NCI-H526 treated with DMSO at 0.1 percent for 48 hours (cell line): ENCODE measurements at regions not wholly inside any gene's neighbourhood (a gene's known extent, or its start where the extent isn't known, plus 50 kb on each side); places are given as distances from the start of the nearest gene placed in this dataset.

Experiments
- DNase-seq: peaks from one replicate; lab custom pipeline; 2025; lab: John Stamatoyannopoulos, UW

- no peak for DNase-seq
Measured at GRCh38 chr2:74036010-74036409, 51.3 kb downstream of the TET3 start.

GRCh38 chr2:74036450-74037195, 51.9 kb downstream of the TET3 start:
- DNase-seq, result no peak

- DNase-seq, result no peak
Measured at GRCh38 chr2:74037379-74037860, 52.7 kb downstream of the TET3 start.

GRCh38 chr2:74039611-74040010, 54.9 kb downstream of the TET3 start:
- DNase-seq, result no peak

- no peak for DNase-seq
Measured at GRCh38 chr2:74041182-74041581, 56.5 kb downstream of the TET3 start.

GRCh38 chr2:74041726-74042125, 57.0 kb downstream of the TET3 start:
- DNase-seq, result no peak

GRCh38 chr2:74042606-74043005, 57.9 kb downstream of the TET3 start:
- DNase-seq, result no peak

- DNase-seq, result no peak
Measured at GRCh38 chr2:74043345-74044329, 58.9 kb downstream of the TET3 start.

- no peak for DNase-seq
Measured at GRCh38 chr2:74044999-74045398, 60.3 kb downstream of the TET3 start.

- no peak for DNase-seq
Measured at GRCh38 chr2:74045454-74045853, 60.7 kb downstream of the TET3 start.

GRCh38 chr2:74046441-74046840, 61.7 kb downstream of the TET3 start:
- no peak for DNase-seq

- no peak for DNase-seq
Measured at GRCh38 chr2:74047152-74047551, 62.4 kb downstream of the TET3 start.

- no peak for DNase-seq
Measured at GRCh38 chr2:74048147-74048546, 63.4 kb downstream of the TET3 start.

GRCh38 chr2:74048843-74049519, 64.3 kb downstream of the TET3 start:
- DNase-seq, result no peak

GRCh38 chr2:74050151-74050550, 65.4 kb downstream of the TET3 start:
- peak; percentile 54 for DNase-seq

GRCh38 chr2:74051504-74051903, 66.8 kb downstream of the TET3 start:
- DNase-seq, result no peak

GRCh38 chr2:74052732-74053710, 68.3 kb downstream of the TET3 start:
- DNase-seq, result no peak

- DNase-seq, result no peak
Measured at GRCh38 chr2:74053959-74054715, 69.4 kb downstream of the TET3 start.

GRCh38 chr2:74059137-74059775, 74.5 kb downstream of the TET3 start:
- no peak for DNase-seq

GRCh38 chr2:74063486-74063885, 78.8 kb downstream of the TET3 start:
- DNase-seq, result no peak
